ENCODE measurements at regions not wholly inside any gene's neighbourhood (a gene's known extent, or its start where the extent isn't known, plus 50 kb on each side); places are given as distances from the start of the nearest gene placed in this dataset.

DNA sequence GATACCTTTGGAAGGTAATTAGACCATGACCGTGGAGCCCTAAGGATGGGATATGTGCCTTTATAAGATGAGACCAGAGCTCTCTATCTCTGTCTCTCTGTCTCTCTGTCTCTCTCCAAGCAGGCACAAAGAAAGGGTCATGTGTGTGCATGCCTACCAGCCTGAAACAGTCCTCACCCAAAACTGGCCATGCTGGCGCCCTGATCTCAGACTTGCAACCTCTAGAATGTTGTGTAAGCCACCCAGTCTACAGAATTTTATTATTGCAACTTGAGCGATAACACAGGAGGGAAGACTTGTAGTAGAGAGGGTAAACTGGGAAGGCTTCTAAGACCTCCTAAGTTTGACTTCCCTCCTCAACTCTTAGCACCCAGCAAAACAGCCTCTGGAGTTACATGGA is 124.1 kb upstream of the SERTAD2 start:
- TF ChIP-seq, protein P1, sequence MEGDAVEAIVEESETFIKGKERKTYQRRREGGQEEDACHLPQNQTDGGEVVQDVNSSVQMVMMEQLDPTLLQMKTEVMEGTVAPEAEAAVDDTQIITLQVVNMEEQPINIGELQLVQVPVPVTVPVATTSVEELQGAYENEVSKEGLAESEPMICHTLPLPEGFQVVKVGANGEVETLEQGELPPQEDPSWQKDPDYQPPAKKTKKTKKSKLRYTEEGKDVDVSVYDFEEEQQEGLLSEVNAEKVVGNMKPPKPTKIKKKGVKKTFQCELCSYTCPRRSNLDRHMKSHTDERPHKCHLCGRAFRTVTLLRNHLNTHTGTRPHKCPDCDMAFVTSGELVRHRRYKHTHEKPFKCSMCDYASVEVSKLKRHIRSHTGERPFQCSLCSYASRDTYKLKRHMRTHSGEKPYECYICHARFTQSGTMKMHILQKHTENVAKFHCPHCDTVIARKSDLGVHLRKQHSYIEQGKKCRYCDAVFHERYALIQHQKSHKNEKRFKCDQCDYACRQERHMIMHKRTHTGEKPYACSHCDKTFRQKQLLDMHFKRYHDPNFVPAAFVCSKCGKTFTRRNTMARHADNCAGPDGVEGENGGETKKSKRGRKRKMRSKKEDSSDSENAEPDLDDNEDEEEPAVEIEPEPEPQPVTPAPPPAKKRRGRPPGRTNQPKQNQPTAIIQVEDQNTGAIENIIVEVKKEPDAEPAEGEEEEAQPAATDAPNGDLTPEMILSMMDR (IDR thresholded peaks at IDR 0.05; ENCODE audit: low read length), result no peak
- TF ChIP-seq EZH2 (IDR thresholded peaks at IDR 0.05; ENCODE audit: borderline replicate concordance, low read length), result no peak

Measured in OCI-LY1 (cell line).